Esophagus muscularis mucosa (tissue), 4 donors: ENCODE measurements at regions not wholly inside any gene's neighbourhood (a gene's known extent, or its start where the extent isn't known, plus 50 kb on each side); places are given as distances from the start of the nearest gene placed in this dataset.

Experiments used
- EP300 ChIP-seq: sonication (generic); formaldehyde crosslinking; IDR thresholded peaks from one replicate; pipeline ENCODE4 v1.6.1; 2017; ENCODE audit warnings: antibody characterized with exemption
- POLR2A ChIP-seq: fragments of 450-650 bp; IDR thresholded peaks from one replicate; pipeline ENCODE4 v1.6.1; 2017; ENCODE audit warnings: antibody characterized with exemption, moderate library complexity, mild to moderate bottlenecking, low read depth
- POLR2AphosphoS5 ChIP-seq, 2 donors: sonication (generic); formaldehyde crosslinking; IDR thresholded peaks; one replicate each; pipeline ENCODE4 v1.6.1; 2017; ENCODE audit warnings: antibody characterized with exemption in 2 of 2
- TF ChIP-seq, protein P1 (sequence below), 3 experiments: fragments of 200-600 bp in 2 of 3; fragments of 450-650 bp in 1 of 3; sonication (generic) in 2 of 3; IDR thresholded peaks; one replicate each; pipeline ENCODE4 v1.5.1; 2017 to 2019; ENCODE audit warnings: antibody characterized with exemption in 3 of 3, mild to moderate bottlenecking in 2 of 3, moderate library complexity in 1 of 3

DNA sequence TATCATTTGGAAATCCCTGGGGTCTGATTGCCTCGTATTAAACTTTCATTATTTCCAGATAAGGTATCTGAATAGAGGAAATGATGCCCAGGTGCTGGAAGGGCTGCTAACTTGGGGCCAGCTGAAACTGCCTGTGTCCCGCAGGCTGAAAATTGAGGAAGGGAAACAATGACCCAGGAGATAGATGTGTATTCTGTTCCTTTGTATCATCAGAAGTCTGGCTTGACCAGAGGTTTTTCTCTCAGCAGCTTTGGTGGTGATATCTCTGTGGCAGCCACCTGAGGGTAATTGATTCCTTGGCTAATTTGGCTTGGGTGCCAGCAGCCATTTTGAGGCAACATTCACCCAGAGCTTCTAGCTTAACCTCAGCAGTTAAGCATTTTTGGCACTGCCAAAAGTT, 90.0 kb upstream of the STT3B start:
- TF ChIP-seq POLR2A, result no peak
- TF ChIP-seq, protein P1, sequence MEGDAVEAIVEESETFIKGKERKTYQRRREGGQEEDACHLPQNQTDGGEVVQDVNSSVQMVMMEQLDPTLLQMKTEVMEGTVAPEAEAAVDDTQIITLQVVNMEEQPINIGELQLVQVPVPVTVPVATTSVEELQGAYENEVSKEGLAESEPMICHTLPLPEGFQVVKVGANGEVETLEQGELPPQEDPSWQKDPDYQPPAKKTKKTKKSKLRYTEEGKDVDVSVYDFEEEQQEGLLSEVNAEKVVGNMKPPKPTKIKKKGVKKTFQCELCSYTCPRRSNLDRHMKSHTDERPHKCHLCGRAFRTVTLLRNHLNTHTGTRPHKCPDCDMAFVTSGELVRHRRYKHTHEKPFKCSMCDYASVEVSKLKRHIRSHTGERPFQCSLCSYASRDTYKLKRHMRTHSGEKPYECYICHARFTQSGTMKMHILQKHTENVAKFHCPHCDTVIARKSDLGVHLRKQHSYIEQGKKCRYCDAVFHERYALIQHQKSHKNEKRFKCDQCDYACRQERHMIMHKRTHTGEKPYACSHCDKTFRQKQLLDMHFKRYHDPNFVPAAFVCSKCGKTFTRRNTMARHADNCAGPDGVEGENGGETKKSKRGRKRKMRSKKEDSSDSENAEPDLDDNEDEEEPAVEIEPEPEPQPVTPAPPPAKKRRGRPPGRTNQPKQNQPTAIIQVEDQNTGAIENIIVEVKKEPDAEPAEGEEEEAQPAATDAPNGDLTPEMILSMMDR (IDR thresholded peaks at IDR 0.05), result no peak
- TF ChIP-seq POLR2AphosphoS5 (IDR thresholded peaks at IDR 0.05), result no peak
- TF ChIP-seq EP300, result no peak
